IMR-90 (cell line): ENCODE measurements at regions not wholly inside any gene's neighbourhood (a gene's known extent, or its start where the extent isn't known, plus 50 kb on each side); places are given as distances from the start of the nearest gene placed in this dataset.

Source experiments
- ATAC-seq: fragments of 200-7000 bp; cut with Tn5 transposase; 2 replicates; pipeline ENCODE4 v1.9.1; 2020; ENCODE audit warnings: low read depth, mild to moderate bottlenecking, moderate library complexity
- BruUV-seq: library from RNA; stranded (reverse); fragments of 400-500 nt; replicated peaks from 2 replicates; lab custom pipeline; 2021; lab: Mats Ljungman, UMichigan
- CTCF ChIA-PET: fragments of 300-600 bp; formaldehyde crosslinking; extraction: SDS; loops from one replicate; lab custom pipeline; 2021; ENCODE audit warnings: antibody characterized with exemption; lab: Yijun Ruan, JAX
- POLR2A ChIA-PET: fragments of 300-600 bp; sonication (Branson Sonifier 250); formaldehyde crosslinking; loops from one replicate; lab custom pipeline; 2022; ENCODE audit warnings: antibody characterized with exemption; ENCODE audit not compliant: unreplicated experiment; lab: Charles Lee
- DNase-seq: peaks from one replicate; pipeline ENCODE4 v3.0.0; 2013
- H2AFZ ChIP-seq: replicated peaks from 2 replicates; pipeline ENCODE3; 2013; ENCODE audit warnings: low read length, mild to moderate bottlenecking; ENCODE audit not compliant: poor library complexity
- H2AK5ac ChIP-seq: 2 replicates; pipeline ENCODE4 v1.6.1; 2013; ENCODE audit warnings: low read depth, low read length, inconsistent platforms
- H2AK9ac ChIP-seq: replicated peaks from 2 replicates; pipeline ENCODE3; 2013; ENCODE audit warnings: mild to moderate bottlenecking, low read depth, low read length, moderate library complexity; ENCODE audit not compliant: poor library complexity
- H2BK120ac ChIP-seq: 2 replicates; pipeline ENCODE4 v1.6.1; 2013; ENCODE audit warnings: low read depth, low read length, inconsistent platforms
- H2BK15ac ChIP-seq: 3 replicates; pipeline ENCODE4 v1.6.1; 2013; ENCODE audit warnings: low read depth, low read length, inconsistent platforms
- H2BK20ac ChIP-seq: 2 replicates; pipeline ENCODE4 v1.6.1; 2013; ENCODE audit warnings: low read depth, mild to moderate bottlenecking, inconsistent platforms, low read length, moderate library complexity
- H2BK5ac ChIP-seq: 2 replicates; pipeline ENCODE4 v1.6.1; 2013; ENCODE audit warnings: mild to moderate bottlenecking, low read depth, low read length, inconsistent platforms; ENCODE audit not compliant: poor library complexity, severe bottlenecking
- H3K14ac ChIP-seq: replicated peaks from 2 replicates; pipeline ENCODE4 v1.6.1; 2013; ENCODE audit warnings: low read depth, low read length, inconsistent platforms
- H3K18ac ChIP-seq: 2 replicates; pipeline ENCODE4 v1.6.1; 2013; ENCODE audit warnings: low read depth, low read length, control low read depth
- H3K23ac ChIP-seq: 2 replicates; pipeline ENCODE4 v1.6.1; 2013; ENCODE audit warnings: low read depth, low read length, inconsistent platforms
- H3K27ac ChIP-seq: 2 replicates; pipeline ENCODE4 v1.5.1; 2013; ENCODE audit warnings: mild to moderate bottlenecking, control low read depth, low read length; ENCODE audit not compliant: insufficient read depth
- H3K27me3 ChIP-seq: 2 replicates; pipeline ENCODE4 v1.6.1; 2013; ENCODE audit warnings: low read length; ENCODE audit not compliant: control insufficient read depth, insufficient read depth
- H3K36me3 ChIP-seq: 2 replicates; pipeline ENCODE4 v1.6.1; 2013; ENCODE audit warnings: low read length, mixed read lengths; ENCODE audit not compliant: control insufficient read depth, insufficient read depth
- H3K4ac ChIP-seq: 2 replicates; pipeline ENCODE4 v1.6.1; 2013; ENCODE audit warnings: low read depth, low read length, inconsistent platforms
- H3K4me1 ChIP-seq: 2 replicates; pipeline ENCODE4 v1.6.1; 2013; ENCODE audit warnings: low read length, mixed read lengths; ENCODE audit not compliant: control insufficient read depth, insufficient read depth
- H3K4me2 ChIP-seq: 2 replicates; pipeline ENCODE4 v1.6.1; 2013; ENCODE audit warnings: low read depth, mild to moderate bottlenecking, control low read depth, low read length, moderate library complexity
- H3K4me3 ChIP-seq: 2 replicates; pipeline ENCODE4 v1.5.1; 2013; ENCODE audit warnings: low read depth, mild to moderate bottlenecking, control low read depth, low read length, moderate library complexity; ENCODE audit not compliant: insufficient read depth
- H3K56ac ChIP-seq: 2 replicates; pipeline ENCODE4 v1.6.1; 2013; ENCODE audit warnings: low read length, inconsistent platforms; ENCODE audit not compliant: insufficient read depth; ENCODE audit errors: extremely low read depth
- H3K79me1 ChIP-seq, 2 experiments: 2 replicates each; pipeline ENCODE4 v1.6.1; 2013; ENCODE audit warnings: low read length in 2 of 2, inconsistent platforms in 1 of 2, low read depth in 1 of 2
- H3K9ac ChIP-seq: 2 replicates; pipeline ENCODE4 v1.6.1; 2013; ENCODE audit warnings: low read depth, low read length, control low read depth
- H3K9me1 ChIP-seq: 2 replicates; pipeline ENCODE4 v1.6.1; 2013; ENCODE audit warnings: low read length, inconsistent platforms; ENCODE audit not compliant: insufficient read depth
- H3K9me3 ChIP-seq: 2 replicates; pipeline ENCODE4 v1.6.1; 2013; ENCODE audit warnings: low read length; ENCODE audit not compliant: control insufficient read depth, insufficient read depth
- H4K20me1 ChIP-seq: 2 replicates; pipeline ENCODE4 v1.6.1; 2013; ENCODE audit warnings: low read length, inconsistent platforms; ENCODE audit not compliant: insufficient read depth
- H4K5ac ChIP-seq: 2 replicates; pipeline ENCODE4 v1.6.1; 2013; ENCODE audit warnings: mild to moderate bottlenecking, low read depth, low read length, control low read depth
- H4K8ac ChIP-seq, 2 experiments: 2 replicates each; pipeline ENCODE4 v1.6.1; 2013; ENCODE audit warnings: low read depth in 2 of 2, low read length in 2 of 2, control low read depth in 1 of 2, inconsistent platforms in 1 of 2
- H4K91ac ChIP-seq: 2 replicates; pipeline ENCODE4 v1.6.1; 2013; ENCODE audit warnings: low read depth, low read length, inconsistent platforms; ENCODE audit not compliant: insufficient read depth
- BHLHE40 ChIP-seq: fragments of 150-350 bp; IDR thresholded peaks from 2 replicates; pipeline ENCODE4 v1.6.1; 2016; ENCODE audit warnings: mild to moderate bottlenecking, low read depth, low read length
- CEBPB ChIP-seq: IDR thresholded peaks from 2 replicates; pipeline ENCODE4 v1.6.1; 2012; ENCODE audit warnings: low read depth, low read length, improper control_type of control experiment
- CHD1 ChIP-seq: IDR thresholded peaks from 2 replicates; pipeline ENCODE4 v1.6.1; 2012; ENCODE audit warnings: low read depth, low read length, improper control_type of control experiment
- MAFK ChIP-seq: IDR thresholded peaks from 2 replicates; pipeline ENCODE4 v1.6.1; 2012; ENCODE audit warnings: low read depth, low read length, improper control_type of control experiment
- MAZ ChIP-seq: IDR thresholded peaks from 2 replicates; pipeline ENCODE4 v1.6.1; 2012; ENCODE audit warnings: low read depth, mild to moderate bottlenecking, low read length, improper control_type of control experiment, moderate library complexity, borderline replicate concordance
- MXI1 ChIP-seq: IDR thresholded peaks from 2 replicates; pipeline ENCODE4 v1.6.1; 2012; ENCODE audit warnings: low read depth, mild to moderate bottlenecking, low read length, moderate library complexity, borderline replicate concordance
- NFE2L2 ChIP-seq: fragments of 150-350 bp; IDR thresholded peaks from 2 replicates; pipeline ENCODE4 v1.6.1; 2016; ENCODE audit warnings: low read depth, mild to moderate bottlenecking, low read length
- POLR2A ChIP-seq: IDR thresholded peaks from 2 replicates; pipeline ENCODE4 v1.6.1; 2012; ENCODE audit warnings: mild to moderate bottlenecking, low read depth, low read length
- SMC3 ChIP-seq: fragments of 150-350 bp; IDR thresholded peaks from 2 replicates; pipeline ENCODE4 v1.6.1; 2016; ENCODE audit warnings: low read depth, mild to moderate bottlenecking, antibody characterized with exemption, low read length, moderate library complexity
- USF2 ChIP-seq: fragments of 150-350 bp; IDR thresholded peaks from 2 replicates; pipeline ENCODE4 v1.6.1; 2017; ENCODE audit warnings: mild to moderate bottlenecking, antibody characterized with exemption, low read length, low read depth
- WGBS, 2 experiments: methylation state at CpG; one replicate each; pipeline versions ENCODE4 v1.1.5 to v1.1.7; 2013; ENCODE audit warnings: missing lambda C conversion rate in 2 of 2; ENCODE audit not compliant: insufficient read length in 1 of 2; ENCODE audit errors: extremely low coverage in 2 of 2; 5-methylcytosine and 5-hydroxymethylcytosine counted together
- dilution Hi-C: fragments of 300-500 bp; cut with HindIII; formaldehyde crosslinking; loops from one replicate; pipeline ENCODE4 v1.14.3; 2018; ENCODE audit warnings: low sequenced_read_pairs; ENCODE audit not compliant: unreplicated experiment
- in situ Hi-C: fragments of 300-500 bp; cut with MboI; formaldehyde crosslinking; loops from 3 replicates; pipeline ENCODE4 v1.14.3; 2019; ENCODE audit warnings: low sequenced_read_pairs, inconsistent platforms, mixed read lengths
- intact Hi-C: fragments of 100-400 bp; cut with micrococcal nuclease; formaldehyde crosslinking; loops from 2 replicates; pipeline ENCODE4 v1.10.0; 2022
- TF ChIP-seq, protein P1 (sequence below): conservative IDR thresholded peaks from 2 replicates; pipeline ENCODE4 v1.5.1; 2012; ENCODE audit warnings: mild to moderate bottlenecking, low read depth, low read length, improper control_type of control experiment

DNA sequence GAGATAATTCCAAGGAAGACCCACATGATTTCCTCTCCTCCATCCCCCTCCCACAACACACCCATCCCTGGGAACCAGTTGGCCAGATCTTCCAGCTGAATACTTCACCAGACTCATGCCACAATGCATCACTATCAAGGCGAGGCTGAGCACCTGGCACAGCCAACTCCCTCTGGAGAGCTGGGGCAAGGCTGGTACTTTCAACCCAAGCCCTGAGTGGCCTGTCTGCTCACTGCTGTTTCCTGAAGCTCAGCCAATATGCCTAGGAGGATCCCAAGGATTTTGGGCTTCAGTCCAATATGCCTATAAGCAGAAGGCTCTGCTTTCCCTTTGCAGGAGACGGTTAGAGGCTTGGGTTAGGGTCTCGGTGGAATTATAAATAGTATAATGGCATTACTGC lies 90.9 kb upstream of the NEO1 start:
- ChIA-PET POLR2A (no interaction called here), CTCF (no interaction called here)
- in situ Hi-C loops: no loop called here
- no peaks in the 10 kb centered on the region for H4K20me1 ChIP-seq
- H3K56ac ChIP-seq: no peak overlapping the region
- WGBS, 2 experiments: 50% methylated on average over 1 of the region's 3 CpGs; no CpG with 5 or more reads in 1 of the 2 experiments
- no peak overlapping the region for H3K14ac ChIP-seq
- no peak overlapping the region for H3K4me3 ChIP-seq
- no peaks in the 10 kb centered on the region for H3K79me1 ChIP-seq
- peaks cover 5% of the 10 kb centered on the region; the same call in 1 of the 2 replicates for H3K27me3 ChIP-seq
- no peak overlapping the region for H2AK5ac ChIP-seq
- H4K8ac ChIP-seq: no peak overlapping the region
- H3K9me1 ChIP-seq: no peaks in the 10 kb centered on the region
- ATAC-seq: no peak
- no peak overlapping the region for H2BK5ac ChIP-seq
- H2AFZ ChIP-seq: no peak overlapping the region
- no peak overlapping the region for H2BK15ac ChIP-seq
- H3K4me1 ChIP-seq: no peaks in the 10 kb centered on the region
- intact Hi-C loops: no loop called here
- no peak overlapping the region for H2AK9ac ChIP-seq
- H3K36me3 ChIP-seq: no peaks in the 10 kb centered on the region
- dilution Hi-C loops: no loop called here
- no TSS peak for BruUV-seq
- no peak overlapping the region for H2BK120ac ChIP-seq
- no peak overlapping the region for H4K91ac ChIP-seq
- no peak overlapping the region for H3K4ac ChIP-seq
- no peak overlapping the region for H3K27ac ChIP-seq
- no peak for TF ChIP-seq MXI1
- no peak for TF ChIP-seq USF2
- no peak for TF ChIP-seq BHLHE40
- no peak for TF ChIP-seq SMC3
- TF ChIP-seq, protein P1, sequence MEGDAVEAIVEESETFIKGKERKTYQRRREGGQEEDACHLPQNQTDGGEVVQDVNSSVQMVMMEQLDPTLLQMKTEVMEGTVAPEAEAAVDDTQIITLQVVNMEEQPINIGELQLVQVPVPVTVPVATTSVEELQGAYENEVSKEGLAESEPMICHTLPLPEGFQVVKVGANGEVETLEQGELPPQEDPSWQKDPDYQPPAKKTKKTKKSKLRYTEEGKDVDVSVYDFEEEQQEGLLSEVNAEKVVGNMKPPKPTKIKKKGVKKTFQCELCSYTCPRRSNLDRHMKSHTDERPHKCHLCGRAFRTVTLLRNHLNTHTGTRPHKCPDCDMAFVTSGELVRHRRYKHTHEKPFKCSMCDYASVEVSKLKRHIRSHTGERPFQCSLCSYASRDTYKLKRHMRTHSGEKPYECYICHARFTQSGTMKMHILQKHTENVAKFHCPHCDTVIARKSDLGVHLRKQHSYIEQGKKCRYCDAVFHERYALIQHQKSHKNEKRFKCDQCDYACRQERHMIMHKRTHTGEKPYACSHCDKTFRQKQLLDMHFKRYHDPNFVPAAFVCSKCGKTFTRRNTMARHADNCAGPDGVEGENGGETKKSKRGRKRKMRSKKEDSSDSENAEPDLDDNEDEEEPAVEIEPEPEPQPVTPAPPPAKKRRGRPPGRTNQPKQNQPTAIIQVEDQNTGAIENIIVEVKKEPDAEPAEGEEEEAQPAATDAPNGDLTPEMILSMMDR: no peak
- TF ChIP-seq CEBPB: no peak
- no peak for TF ChIP-seq MAFK
- no peak for TF ChIP-seq NFE2L2
- no peak for TF ChIP-seq POLR2A
- no peak for TF ChIP-seq MAZ
- TF ChIP-seq CHD1: no peak
- no peak overlapping the region for H3K4me2 ChIP-seq
- no peak overlapping the region for H2BK20ac ChIP-seq
- peaks cover 11% of the 10 kb centered on the region for H3K9me3 ChIP-seq
- no peak overlapping the region for H3K9ac ChIP-seq
- H3K18ac ChIP-seq: no peak overlapping the region
- no peak overlapping the region for H4K5ac ChIP-seq
- no peak for DNase-seq
- no peak overlapping the region for H3K23ac ChIP-seq
